PC-3 (cell line): ENCODE measurements at regions not wholly inside any gene's neighbourhood (a gene's known extent, or its start where the extent isn't known, plus 50 kb on each side); places are given as distances from the start of the nearest gene placed in this dataset.

Experiments
- CTCF ChIP-seq: fragments of 300-600 bp; sonication (generic); conservative IDR thresholded peaks from 2 replicates; pipeline ENCODE4 v1.5.1; 2017; ENCODE audit warnings: antibody characterized with exemption, low read depth, mild to moderate bottlenecking, low read length
- EZH2 ChIP-seq: fragments of 300-600 bp; sonication (generic); IDR thresholded peaks from one replicate; pipeline ENCODE4 v1.6.1; 2017; ENCODE audit warnings: antibody characterized with exemption, mild to moderate bottlenecking, low read length; ENCODE audit not compliant: unreplicated experiment

GRCh38 chr7:41107330-41107937 lies 595.5 kb downstream of the INHBA start:
- TF ChIP-seq CTCF (no peak), EZH2 (no peak)
